ENCODE measurements at regions not wholly inside any gene's neighbourhood (a gene's known extent, or its start where the extent isn't known, plus 50 kb on each side); places are given as distances from the start of the nearest gene placed in this dataset.

DNA sequence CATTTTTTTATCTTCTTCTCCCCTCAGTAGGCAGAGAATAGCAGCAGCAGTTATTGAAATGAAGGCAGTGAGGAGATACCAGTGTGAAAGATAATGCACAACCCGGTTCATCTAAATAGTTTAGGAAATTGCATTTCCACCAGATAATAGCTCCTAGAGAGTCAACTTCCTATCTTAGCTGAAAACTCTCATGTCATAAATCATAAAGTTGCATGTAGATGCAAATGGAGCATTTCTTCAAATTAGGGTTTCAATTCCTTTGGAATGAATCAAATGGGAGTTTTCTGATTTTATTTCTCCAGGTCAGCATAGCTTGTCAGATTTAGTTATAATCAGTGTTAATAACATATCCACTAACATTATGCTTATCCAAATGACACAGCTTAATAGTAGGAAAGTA lies 335.3 kb downstream of the CNTNAP4 start:
- Histone ChIP-seq H2AFZ (ENCODE audit: low read length) (no peak overlapping the region), H3K27ac (ENCODE audit: low read length) (no peak overlapping the region), H3K36me3 (ENCODE audit: insufficient read depth, low read length) (no peaks in the 10 kb centered on the region), H3K9me3 (ENCODE audit: low read length) (no peaks in the 10 kb centered on the region), H3K4me3 (ENCODE audit: low read length) (no peak overlapping the region), H3K27me3 (ENCODE audit: low read length) (no peaks in the 10 kb centered on the region), H4K20me1 (ENCODE audit: insufficient read depth, low read depth, low read length) (no peaks in the 10 kb centered on the region), H3K9me2 (replicated peaks; ENCODE audit: insufficient read depth, low read length) (no peaks in the 10 kb centered on the region), H3K4me2 (ENCODE audit: low read depth, low read length, poor library complexity, severe bottlenecking) (no peak overlapping the region), H3K79me2 (ENCODE audit: low read length) (no peaks in the 10 kb centered on the region), H3K9ac (ENCODE audit: low read length) (no peak overlapping the region), H3K4me1 (ENCODE audit: low read length) (no peaks in the 10 kb centered on the region)
- no peak for DNase-seq

DNA sequence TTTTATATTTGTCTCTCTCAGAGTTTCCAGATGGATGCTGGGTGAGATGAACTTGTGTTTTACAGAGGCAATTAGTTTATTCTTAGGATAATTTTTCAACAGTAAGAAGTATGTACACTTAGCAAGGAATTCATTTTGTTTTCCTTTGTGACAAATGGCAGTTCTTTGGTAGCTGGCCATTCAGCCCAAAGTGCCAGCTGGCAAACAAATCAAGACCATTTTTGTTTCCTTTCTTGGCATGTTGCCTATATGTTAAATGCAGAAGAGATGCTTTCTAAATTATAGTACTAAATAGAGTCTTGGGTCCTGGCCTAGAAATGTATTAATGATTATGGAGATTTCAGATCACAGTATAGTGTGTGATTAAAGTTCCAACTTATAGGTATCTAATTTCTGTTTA lies 337.1 kb downstream of the CNTNAP4 start:
- Histone ChIP-seq H3K9ac (ENCODE audit: low read length) (no peak overlapping the region), H3K27me3 (ENCODE audit: low read length) (no peaks in the 10 kb centered on the region), H2AFZ (ENCODE audit: low read length) (no peak overlapping the region), H4K20me1 (ENCODE audit: insufficient read depth, low read depth, low read length) (no peaks in the 10 kb centered on the region), H3K9me3 (ENCODE audit: low read length) (no peaks in the 10 kb centered on the region), H3K79me2 (ENCODE audit: low read length) (no peaks in the 10 kb centered on the region), H3K4me3 (ENCODE audit: low read length) (no peak overlapping the region), H3K27ac (ENCODE audit: low read length) (no peak overlapping the region), H3K9me2 (replicated peaks; ENCODE audit: insufficient read depth, low read length) (no peaks in the 10 kb centered on the region), H3K36me3 (ENCODE audit: insufficient read depth, low read length) (no peaks in the 10 kb centered on the region), H3K4me2 (ENCODE audit: low read depth, low read length, poor library complexity, severe bottlenecking) (no peak overlapping the region), H3K4me1 (ENCODE audit: low read length) (no peaks in the 10 kb centered on the region)
- DNase-seq, result no peak

DNA sequence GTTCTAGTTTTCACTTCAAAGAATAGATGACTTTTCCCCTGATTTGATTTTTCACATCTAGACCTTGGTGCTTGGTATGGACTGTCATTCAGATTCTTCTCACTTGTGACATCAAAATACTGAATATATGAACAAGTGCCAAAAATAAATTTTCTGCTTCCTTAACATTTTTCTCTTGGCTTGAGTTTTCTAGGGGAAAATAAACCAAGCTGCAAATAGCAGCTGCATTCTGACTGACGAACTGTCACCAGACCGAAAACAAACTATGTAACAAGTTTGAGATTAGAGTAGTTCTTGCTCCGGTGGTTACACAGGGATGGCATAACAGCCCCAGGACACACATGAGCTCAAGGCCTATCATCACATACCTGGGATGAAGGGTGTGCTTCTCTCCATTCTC lies 345.7 kb downstream of the CNTNAP4 start:
- H3K36me3 ChIP-seq (ENCODE audit: insufficient read depth, low read length), result no peaks in the 10 kb centered on the region
- H3K9ac ChIP-seq (ENCODE audit: low read length), result no peak overlapping the region
- no peaks in the 10 kb centered on the region for H3K4me1 ChIP-seq (ENCODE audit: low read length)
- H2AFZ ChIP-seq (ENCODE audit: low read length), result no peak overlapping the region
- no peaks in the 10 kb centered on the region for H4K20me1 ChIP-seq (ENCODE audit: insufficient read depth, low read depth, low read length)
- no peaks in the 10 kb centered on the region for H3K27me3 ChIP-seq (ENCODE audit: low read length)
- no peaks in the 10 kb centered on the region for H3K79me2 ChIP-seq (ENCODE audit: low read length)
- DNase-seq, result no peak
- H3K4me3 ChIP-seq (ENCODE audit: low read length), result no peak overlapping the region
- no peak overlapping the region for H3K4me2 ChIP-seq (ENCODE audit: low read depth, low read length, poor library complexity, severe bottlenecking)
- no peaks in the 10 kb centered on the region for H3K9me2 ChIP-seq (replicated peaks; ENCODE audit: insufficient read depth, low read length)
- H3K27ac ChIP-seq (ENCODE audit: low read length), result no peak overlapping the region
- no peaks in the 10 kb centered on the region for H3K9me3 ChIP-seq (ENCODE audit: low read length)

DNA sequence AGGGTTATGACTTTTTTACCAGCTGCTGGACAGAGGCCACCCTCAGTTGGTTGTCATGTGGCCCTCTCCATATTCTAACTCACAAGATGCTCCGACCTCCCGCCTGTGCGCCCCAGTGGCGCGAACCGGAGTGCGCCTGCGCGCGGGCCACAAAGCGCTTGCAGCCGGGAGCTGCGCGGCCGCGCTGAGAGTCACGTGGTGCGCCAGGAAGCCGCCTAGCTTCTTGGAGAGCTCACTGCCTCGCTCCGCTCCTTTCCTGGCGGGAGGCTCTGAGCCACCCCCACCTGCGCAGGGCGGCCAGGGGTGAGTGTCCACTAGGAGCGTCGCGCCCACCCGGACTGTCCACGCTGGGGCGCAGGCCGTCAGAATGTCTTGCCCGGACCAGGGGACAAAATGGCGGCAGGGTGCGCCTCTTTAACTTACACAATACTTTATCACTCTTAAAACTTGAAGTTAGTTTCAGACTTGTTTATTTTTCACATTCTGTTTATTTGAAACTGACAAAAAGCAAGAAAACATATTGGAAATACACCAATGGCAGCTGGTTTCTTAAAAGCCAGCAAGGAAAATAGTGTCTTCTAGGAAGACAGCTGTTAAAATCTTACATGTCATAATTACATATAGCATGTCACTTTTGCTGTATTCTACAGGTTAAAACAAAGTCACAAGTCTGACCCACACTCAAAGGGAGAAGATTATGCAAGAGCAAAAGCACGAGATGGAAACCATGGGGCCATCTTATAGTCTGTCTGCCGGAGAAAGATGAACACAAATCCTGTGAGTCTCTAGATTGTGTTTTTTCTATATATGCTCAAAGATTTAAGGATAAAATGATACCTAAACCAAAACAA lies 357.9 kb downstream of the CNTNAP4 start:
- Histone ChIP-seq H3K36me3 (ENCODE audit: insufficient read depth, low read length) (peaks cover 9% of the 10 kb centered on the region; the same call in 1 of the 2 replicates), H3K9ac (ENCODE audit: low read length) (peak overlapping the region; percentile 81), H3K79me2 (ENCODE audit: low read length) (peaks cover 5% of the 10 kb centered on the region), H3K4me2 (ENCODE audit: low read depth, low read length, poor library complexity, severe bottlenecking) (peak overlapping the region; percentile 87), H4K20me1 (ENCODE audit: insufficient read depth, low read depth, low read length) (no peaks in the 10 kb centered on the region), H3K27me3 (ENCODE audit: low read length) (no peaks in the 10 kb centered on the region), H3K9me3 (ENCODE audit: low read length) (no peaks in the 10 kb centered on the region), H2AFZ (ENCODE audit: low read length) (peak overlapping the region; percentile 72), H3K4me1 (ENCODE audit: low read length) (peaks cover 13% of the 10 kb centered on the region), H3K4me3 (ENCODE audit: low read length) (peak overlapping the region; percentile 78), H3K9me2 (replicated peaks; ENCODE audit: insufficient read depth, low read length) (no peaks in the 10 kb centered on the region), H3K27ac (ENCODE audit: low read length) (peak overlapping the region; percentile 51; the same call in 1 of the 2 replicates)
- DNase-seq, result peak; percentile 92

DNA sequence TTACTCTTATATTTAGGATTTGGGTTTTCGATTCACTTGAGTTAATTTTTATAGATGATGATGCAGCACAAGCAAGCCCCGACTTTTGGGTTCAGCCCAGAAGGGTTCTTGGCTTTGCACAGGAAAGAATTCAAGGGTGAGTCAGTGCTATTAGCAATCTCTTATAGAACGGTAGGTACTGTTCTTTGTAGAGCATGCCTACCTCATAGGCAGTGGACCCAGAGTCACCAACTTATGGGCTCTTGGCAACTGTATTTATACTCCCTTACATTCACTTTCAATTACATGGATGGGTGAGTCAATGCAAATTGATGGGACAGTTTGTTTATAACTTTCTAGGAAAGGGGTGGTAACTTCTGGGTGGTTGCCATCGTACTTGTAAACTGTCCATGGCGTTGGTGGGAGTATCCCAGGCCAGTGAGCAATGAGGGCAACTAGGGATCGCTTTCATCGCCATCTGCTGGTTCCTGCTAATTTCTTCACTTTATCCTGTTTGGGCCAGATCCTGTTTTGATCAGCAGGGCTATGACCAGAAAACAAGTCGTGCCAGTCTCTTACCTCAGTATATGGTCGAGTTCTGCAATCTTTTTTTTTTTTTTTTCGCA lies 362.6 kb downstream of the CNTNAP4 start:
- peaks cover 8% of the 10 kb centered on the region; the same call in 1 of the 2 replicates for H3K4me1 ChIP-seq (ENCODE audit: low read length)
- H3K9ac ChIP-seq (ENCODE audit: low read length), result no peak overlapping the region
- H3K4me2 ChIP-seq (ENCODE audit: low read depth, low read length, poor library complexity, severe bottlenecking), result no peak overlapping the region
- no peaks in the 10 kb centered on the region for H4K20me1 ChIP-seq (ENCODE audit: insufficient read depth, low read depth, low read length)
- H3K36me3 ChIP-seq (ENCODE audit: insufficient read depth, low read length), result peaks cover 13% of the 10 kb centered on the region; the same call in 1 of the 2 replicates
- no peak overlapping the region for H3K4me3 ChIP-seq (ENCODE audit: low read length)
- no peaks in the 10 kb centered on the region for H3K9me3 ChIP-seq (ENCODE audit: low read length)
- H3K79me2 ChIP-seq (ENCODE audit: low read length), result peaks cover 17% of the 10 kb centered on the region
- no peaks in the 10 kb centered on the region for H3K9me2 ChIP-seq (replicated peaks; ENCODE audit: insufficient read depth, low read length)
- no peak overlapping the region for H3K27ac ChIP-seq (ENCODE audit: low read length)
- H3K27me3 ChIP-seq (ENCODE audit: low read length), result no peaks in the 10 kb centered on the region
- H2AFZ ChIP-seq (ENCODE audit: low read length), result no peak overlapping the region
- DNase-seq, result peak; percentile 62

DNA sequence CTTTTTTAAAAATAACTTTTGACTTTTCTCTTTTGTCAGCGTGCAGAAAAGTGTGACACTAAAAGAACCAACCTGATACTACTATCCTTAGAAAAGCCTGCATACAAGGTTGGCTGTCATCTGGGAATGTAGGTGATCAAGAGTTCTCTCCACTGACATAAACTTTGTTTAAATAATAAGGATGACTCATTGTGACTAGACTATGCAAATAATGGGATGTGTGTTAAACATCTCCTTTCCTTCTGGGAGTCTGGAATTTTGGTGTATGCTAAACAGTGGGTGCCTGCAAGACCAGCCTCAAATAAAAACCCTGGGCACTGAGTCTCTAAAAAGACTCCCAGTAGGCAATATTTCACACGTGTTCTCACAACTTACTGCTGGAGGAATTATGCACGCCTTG lies 373.4 kb downstream of the CNTNAP4 start:
- H3K4me2 ChIP-seq (ENCODE audit: low read depth, low read length, poor library complexity, severe bottlenecking), result no peak overlapping the region
- no peaks in the 10 kb centered on the region for H3K4me1 ChIP-seq (ENCODE audit: low read length)
- H3K79me2 ChIP-seq (ENCODE audit: low read length), result peaks cover 24% of the 10 kb centered on the region; the same call in 1 of the 2 replicates
- H4K20me1 ChIP-seq (ENCODE audit: insufficient read depth, low read depth, low read length), result no peaks in the 10 kb centered on the region
- no peak overlapping the region for H3K9ac ChIP-seq (ENCODE audit: low read length)
- H2AFZ ChIP-seq (ENCODE audit: low read length), result no peak overlapping the region
- H3K9me2 ChIP-seq (replicated peaks; ENCODE audit: insufficient read depth, low read length), result no peaks in the 10 kb centered on the region
- H3K27ac ChIP-seq (ENCODE audit: low read length), result no peak overlapping the region
- H3K4me3 ChIP-seq (ENCODE audit: low read length), result no peak overlapping the region
- no peaks in the 10 kb centered on the region for H3K36me3 ChIP-seq (ENCODE audit: insufficient read depth, low read length)
- H3K27me3 ChIP-seq (ENCODE audit: low read length), result no peaks in the 10 kb centered on the region
- no peak for DNase-seq
- no peaks in the 10 kb centered on the region for H3K9me3 ChIP-seq (ENCODE audit: low read length)

DNA sequence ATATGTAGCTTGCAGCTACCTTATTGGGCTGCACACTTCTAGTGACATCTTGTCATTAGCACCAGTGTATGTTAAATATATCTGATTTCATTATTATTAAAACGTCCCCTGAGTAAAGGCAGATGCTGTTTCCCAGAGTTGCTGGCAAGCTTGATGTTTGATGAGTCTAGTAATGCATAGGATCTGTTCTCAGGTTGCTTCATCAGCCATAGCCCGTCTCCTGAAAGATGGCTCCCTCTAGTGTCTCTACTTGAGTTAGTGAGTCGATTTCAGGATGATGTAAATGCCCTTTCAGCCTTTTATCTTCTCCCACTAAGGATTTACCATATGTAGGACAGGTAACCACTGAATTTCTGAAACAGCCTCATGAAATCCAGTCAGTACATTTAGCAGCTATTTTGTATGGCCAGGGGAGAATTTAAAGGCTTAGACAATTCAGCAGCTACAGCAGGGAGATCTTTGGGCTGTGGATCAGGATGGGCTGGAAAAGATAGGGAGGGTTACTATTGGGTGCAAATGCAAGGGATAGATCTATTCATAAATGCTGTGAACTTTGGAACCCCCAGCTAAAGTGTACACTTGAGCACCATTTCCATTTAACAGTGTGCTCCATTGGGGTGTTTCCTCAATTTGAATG lies 376.3 kb downstream of the CNTNAP4 start:
- Histone ChIP-seq H3K27ac (ENCODE audit: low read length) (no peak overlapping the region), H3K4me1 (ENCODE audit: low read length) (no peaks in the 10 kb centered on the region), H3K9me2 (replicated peaks; ENCODE audit: insufficient read depth, low read length) (no peaks in the 10 kb centered on the region), H4K20me1 (ENCODE audit: insufficient read depth, low read depth, low read length) (no peaks in the 10 kb centered on the region), H3K9ac (ENCODE audit: low read length) (no peak overlapping the region), H3K4me2 (ENCODE audit: low read depth, low read length, poor library complexity, severe bottlenecking) (no peak overlapping the region), H3K9me3 (ENCODE audit: low read length) (no peaks in the 10 kb centered on the region), H3K36me3 (ENCODE audit: insufficient read depth, low read length) (no peaks in the 10 kb centered on the region), H3K79me2 (ENCODE audit: low read length) (peaks cover 11% of the 10 kb centered on the region; the same call in 1 of the 2 replicates), H3K4me3 (ENCODE audit: low read length) (no peak overlapping the region), H2AFZ (ENCODE audit: low read length) (no peak overlapping the region), H3K27me3 (ENCODE audit: low read length) (no peaks in the 10 kb centered on the region)
- DNase-seq, result peak; percentile 85
